ENCODE measurements at regions not wholly inside any gene's neighbourhood (a gene's known extent, or its start where the extent isn't known, plus 50 kb on each side); places are given as distances from the start of the nearest gene placed in this dataset.

GRCh38 chr17:72414032-72414396, 293.2 kb downstream of the SOX9 start:
- no peak for DNase-seq

DNA sequence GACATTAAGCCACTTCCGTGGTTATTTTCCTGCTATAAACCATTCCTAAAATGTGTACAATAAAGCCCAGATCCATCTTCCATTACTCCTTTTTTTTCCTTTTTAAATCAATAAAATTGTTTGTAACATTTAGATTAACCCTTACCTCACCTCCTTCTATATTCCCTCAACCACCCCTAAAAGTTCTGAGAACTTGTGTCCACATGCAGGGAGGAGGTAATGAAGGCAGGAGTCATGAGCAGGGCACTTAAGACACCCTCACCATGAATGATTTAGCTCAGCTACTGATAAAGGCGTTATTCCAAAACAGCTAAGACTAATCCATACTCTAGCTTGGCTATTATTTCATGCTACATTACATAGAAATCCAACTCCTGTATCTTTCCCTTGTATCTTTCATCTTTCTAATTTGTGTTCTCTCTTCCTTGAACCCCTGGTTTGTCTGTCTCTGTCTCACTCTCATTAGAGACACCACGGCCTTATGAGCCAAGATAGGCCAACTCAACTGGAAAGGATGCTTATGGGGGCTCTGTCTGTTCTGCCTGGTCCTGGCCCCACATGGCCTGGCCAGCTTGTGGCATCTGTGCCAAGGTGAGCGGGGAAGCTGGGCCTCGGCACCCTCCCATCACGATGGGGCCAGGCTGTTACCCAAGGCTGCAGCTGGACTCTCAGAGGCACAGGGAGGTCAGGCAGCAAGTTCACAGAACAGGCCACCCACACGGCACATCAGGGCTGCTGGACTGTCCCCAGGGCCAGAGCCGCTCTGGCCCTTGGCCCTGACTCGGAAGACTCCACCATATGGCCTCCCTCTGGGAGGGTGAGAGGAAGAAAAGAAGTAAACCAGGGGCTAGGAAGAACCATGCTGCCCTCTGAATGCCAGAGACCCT, 294.4 kb downstream of the SOX9 start:
- no peak for DNase-seq

DNA sequence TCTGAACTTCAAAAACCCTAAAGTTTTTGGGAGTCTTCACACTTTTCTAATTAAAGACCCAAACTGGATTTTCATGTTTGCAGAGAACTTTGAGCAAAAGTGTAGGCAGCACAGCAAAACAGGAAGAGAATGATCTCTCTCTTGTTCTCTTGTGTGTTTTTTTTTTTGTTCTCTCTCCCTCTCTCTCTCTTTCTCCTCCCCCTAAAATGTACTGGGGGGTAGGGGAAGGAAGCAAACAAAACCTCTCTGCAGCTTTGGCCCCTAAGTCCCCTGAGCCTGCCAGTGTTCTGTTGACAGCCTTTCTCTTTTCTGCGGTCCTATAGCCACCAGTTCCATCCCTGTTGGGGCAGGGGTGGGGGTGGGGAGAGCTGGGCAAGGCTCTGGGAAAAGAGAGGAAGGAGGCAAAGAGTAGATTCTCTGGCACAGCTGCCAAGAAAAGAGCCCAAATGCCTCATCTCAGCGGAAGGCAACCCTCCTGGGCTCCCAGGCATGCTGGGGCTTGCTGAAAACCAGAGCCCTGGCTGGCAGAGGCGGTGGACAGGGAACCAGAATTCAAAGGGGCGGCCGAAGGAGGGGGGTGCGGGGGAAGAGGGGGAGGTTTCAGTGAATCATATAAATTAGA, 295.3 kb downstream of the SOX9 start:
- no peak for DNase-seq

- no peak for DNase-seq
Measured at GRCh38 chr17:72416905-72417304, 296.1 kb downstream of the SOX9 start.

DNA sequence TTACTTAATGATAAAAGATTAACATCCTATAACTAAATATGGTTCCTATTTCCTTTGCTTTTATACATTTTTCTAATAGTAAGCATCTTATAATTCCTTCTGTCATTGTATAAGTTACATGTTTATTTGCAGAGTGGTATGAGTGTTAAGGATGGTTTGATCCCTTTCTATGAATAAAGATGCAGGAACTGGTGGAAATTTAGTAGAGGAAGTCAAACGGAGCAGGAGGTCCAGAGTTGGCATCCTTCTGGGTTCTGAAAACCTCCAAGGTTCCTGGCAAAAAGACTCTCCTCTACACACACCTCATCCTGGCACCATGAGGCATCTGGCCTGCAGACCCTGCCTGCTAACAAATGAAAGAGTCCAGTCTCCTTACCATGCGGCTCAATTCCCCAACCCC, 296.8 kb downstream of the SOX9 start:
- no peak for DNase-seq

DNA sequence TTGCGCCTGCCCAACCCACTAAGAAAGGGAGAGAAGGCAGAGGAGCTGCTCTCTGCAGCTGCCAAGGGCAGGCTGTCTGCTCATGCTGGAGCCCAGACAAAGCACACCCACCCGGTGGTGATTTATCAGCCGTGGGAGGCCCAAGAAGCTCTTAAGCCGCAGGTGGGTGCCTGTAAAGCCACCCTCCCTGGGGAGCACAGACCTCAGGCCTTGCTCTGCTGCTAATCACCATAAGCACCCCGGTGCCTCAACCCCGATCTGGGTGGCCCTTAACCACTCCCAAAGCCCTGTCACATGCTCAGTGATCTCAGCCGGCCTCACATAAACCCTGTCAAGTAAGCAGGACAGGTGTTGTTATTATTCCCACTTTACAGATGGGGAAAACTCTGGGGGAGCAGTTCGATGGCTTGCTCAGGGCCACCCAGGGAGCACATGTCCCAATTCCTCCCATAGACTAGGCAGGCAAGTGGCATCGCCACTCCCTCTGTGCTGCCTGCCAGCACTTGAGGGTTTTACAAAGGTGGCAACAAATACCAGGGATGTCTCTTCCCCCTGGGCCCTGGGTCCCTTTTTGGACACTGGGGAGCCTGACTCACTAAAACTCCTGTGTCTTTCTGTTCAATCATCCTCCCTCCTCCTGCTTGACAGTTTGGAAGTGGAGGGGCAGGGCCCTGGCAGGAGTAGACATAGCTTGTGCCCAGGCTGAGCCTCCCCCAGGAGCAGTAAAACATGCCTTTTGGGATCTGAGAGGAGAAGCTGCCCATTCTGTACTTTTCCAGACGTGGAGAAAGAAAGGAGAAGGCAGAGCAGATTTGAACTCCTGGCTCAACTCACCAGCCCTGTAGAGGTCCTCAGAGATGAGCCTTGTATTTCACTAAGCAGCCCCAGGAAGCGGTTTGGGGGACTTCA, 299.3 kb downstream of the SOX9 start:
- DNase-seq: no peak

GRCh38 chr17:72420775-72421127, 299.9 kb downstream of the SOX9 start:
- DNase-seq: no peak

GRCh38 chr17:72421128-72422092, 300.6 kb downstream of the SOX9 start:
- no peak for DNase-seq

- DNase-seq: no peak
Measured at GRCh38 chr17:72422204-72422504, 301.3 kb downstream of the SOX9 start.

GRCh38 chr17:72422505-72423285, 301.9 kb downstream of the SOX9 start:
- DNase-seq: no peak

- no peak for DNase-seq
Measured at GRCh38 chr17:72423286-72423589, 302.4 kb downstream of the SOX9 start.

DNA sequence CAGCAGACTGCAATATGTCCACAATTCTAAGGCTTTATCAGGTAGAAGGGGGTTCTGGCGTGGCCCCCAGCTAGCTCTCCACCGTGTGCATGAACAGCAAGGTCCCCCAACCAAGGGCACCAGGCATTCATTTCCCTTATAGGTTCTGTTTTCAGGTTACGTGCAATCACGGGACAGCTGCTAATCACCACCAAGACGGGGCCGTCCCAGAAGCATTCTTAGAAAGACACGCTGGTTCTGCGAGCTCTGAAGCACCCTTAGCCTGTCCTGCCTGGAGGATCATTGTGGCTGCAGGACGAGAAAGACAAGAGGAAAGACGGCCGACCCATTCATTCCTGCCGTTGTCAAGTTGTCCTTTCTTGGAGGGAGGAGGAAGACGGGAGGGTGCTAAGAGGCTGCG, 302.9 kb downstream of the SOX9 start:
- no peak for DNase-seq

GRCh38 chr17:72424505-72425117, 303.8 kb downstream of the SOX9 start:
- DNase-seq: no peak

DNA sequence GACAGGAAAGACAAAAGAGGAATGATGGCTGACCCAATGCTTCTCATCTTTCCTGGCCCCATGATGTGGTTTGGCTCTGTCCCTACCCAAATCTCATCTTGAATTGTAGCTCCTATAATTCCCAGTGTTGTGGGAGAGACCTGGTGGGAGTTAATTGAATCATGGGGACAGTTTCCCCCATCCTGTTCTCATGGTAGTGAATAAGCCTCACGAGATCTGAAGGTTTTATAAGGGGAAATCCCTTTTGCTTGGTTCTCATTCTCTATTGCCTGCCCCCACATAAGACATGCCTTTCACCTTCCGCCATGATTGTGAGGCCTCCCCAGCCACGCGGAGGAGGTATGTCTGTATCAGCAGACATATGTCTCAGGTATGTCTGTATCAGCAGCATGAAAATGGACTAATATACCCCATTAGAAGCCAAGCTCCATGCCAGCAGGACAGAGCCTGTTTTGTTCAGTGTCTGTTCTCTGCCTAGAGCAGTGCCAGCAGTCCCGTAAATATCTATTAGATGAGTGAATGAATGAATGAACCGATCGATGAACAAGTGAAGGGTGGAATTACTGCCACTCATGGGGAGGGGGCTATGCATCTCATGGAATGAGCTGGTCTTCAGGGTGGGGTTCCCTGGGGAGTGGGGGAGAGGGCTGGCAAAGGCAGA, 304.4 kb downstream of the SOX9 start:
- DNase-seq: no peak

DNA sequence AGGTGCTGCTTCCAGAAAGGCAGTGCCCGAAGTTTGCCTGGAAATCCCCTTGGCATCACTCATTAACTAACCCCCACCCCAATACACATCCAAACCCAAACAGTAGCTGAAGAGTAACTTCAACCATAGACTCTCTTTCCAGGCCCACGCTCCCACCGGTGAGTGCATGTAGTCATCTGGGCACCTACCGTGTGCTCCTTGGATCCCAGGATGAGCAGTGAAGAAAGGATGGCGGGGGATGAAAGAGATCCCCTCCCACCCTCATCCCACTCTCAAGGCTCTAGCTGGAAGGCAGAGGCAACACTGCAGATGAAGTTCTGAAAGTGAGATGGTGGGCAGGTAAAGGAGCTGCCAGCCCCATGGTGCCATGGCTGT, 305.0 kb downstream of the SOX9 start:
- no peak for DNase-seq

DNA sequence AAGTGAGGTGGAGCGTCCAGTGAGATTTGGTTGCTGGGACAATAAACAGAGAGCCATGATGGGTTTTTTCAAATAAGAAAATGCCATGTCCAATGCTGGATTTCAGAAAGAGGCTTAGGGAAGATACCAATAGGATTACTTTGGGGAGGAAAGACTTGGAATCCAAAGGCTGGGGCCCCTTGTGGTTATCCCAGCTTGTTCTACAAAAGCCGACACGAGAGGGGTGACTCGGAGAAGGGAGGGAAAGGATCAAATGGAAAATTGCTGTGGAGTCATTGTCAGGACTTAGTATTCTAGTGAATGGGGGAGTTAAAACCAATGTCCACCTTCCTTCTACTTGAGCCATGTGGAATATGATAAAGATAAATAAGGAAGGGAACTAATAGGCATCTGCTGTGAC, 305.5 kb downstream of the SOX9 start:
- DNase-seq: peak; percentile 90

DNA sequence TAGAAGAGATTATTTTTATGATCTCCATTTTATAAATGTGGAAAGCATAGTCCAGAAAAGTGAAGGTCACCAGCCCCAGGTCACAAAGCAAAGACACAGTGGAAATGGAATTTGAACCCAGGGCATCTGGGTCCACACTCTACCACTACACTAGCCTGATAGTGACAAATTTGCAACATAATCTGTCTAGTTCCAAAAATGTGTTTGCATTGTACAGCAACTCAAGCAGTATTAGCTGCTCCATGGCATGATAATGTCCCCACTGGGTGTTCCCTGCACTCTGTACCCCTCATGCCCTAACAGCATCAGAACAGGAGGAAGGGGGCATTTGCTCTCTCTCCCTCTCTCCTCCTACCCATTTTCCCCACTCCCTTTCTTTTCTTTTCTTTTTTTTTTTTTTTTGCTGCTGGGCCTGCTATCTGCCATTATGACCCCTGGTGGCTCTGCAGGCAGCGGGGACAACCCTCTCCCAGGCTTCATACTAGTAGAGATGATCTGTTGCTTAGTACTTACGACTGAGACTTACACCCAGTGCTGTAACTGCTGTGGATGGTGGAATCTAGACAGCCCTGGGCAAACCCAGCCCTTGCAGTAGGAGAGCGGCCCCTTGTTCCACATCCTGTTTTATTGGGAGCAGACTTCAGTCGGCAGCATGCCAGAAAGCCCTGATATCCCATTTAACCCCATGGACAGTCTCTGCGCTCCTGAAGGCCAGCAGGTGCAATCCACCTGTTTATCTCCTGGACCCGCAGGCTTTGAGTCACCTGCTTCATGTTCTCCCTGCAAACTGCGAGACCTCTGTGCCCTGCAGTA, 306.3 kb downstream of the SOX9 start:
- no peak for DNase-seq

- DNase-seq: no peak
Measured at GRCh38 chr17:72427761-72428109, 306.9 kb downstream of the SOX9 start.

GRCh38 chr17:72429066-72429638, 308.3 kb downstream of the SOX9 start:
- no peak for DNase-seq
